HG02970 (cell line): ENCODE measurements at regions not wholly inside any gene's neighbourhood (a gene's known extent, or its start where the extent isn't known, plus 50 kb on each side); places are given as distances from the start of the nearest gene placed in this dataset.

Experiments
- ATAC-seq: cut with Tn5 transposase; IDR thresholded peaks from one replicate; pipeline ENCODE4 v1.9.1; 2021; ENCODE audit warnings: mild to moderate bottlenecking, moderate library complexity, moderate number of reproducible peaks; ENCODE audit not compliant: unreplicated experiment, low FRiP score

GRCh38 chr4:83831588-83831987, 295.7 kb downstream of the GPAT3 start:
- no peak for ATAC-seq

- no peak for ATAC-seq
Observed at GRCh38 chr4:83830138-83830888, 294.4 kb downstream of the GPAT3 start.

GRCh38 chr4:83828601-83829000, 292.7 kb downstream of the GPAT3 start:
- ATAC-seq = no peak

GRCh38 chr4:83821493-83821892, 285.6 kb downstream of the GPAT3 start:
- no peak for ATAC-seq

- no peak for ATAC-seq
Observed at GRCh38 chr4:83819582-83819981, 283.7 kb downstream of the GPAT3 start.

GRCh38 chr4:83810428-83810827, 274.5 kb downstream of the GPAT3 start:
- no peak for ATAC-seq

- ATAC-seq = no peak
Observed at GRCh38 chr4:83809581-83809980, 273.7 kb downstream of the GPAT3 start.

- ATAC-seq = no peak
Observed at GRCh38 chr4:83793481-83793880, 257.6 kb downstream of the GPAT3 start.

GRCh38 chr4:83785891-83786290, 250.0 kb downstream of the GPAT3 start:
- ATAC-seq = no peak

- no peak for ATAC-seq
Observed at GRCh38 chr4:83783215-83783614, 247.3 kb downstream of the GPAT3 start.

GRCh38 chr4:83782591-83782990, 246.7 kb downstream of the GPAT3 start:
- no peak for ATAC-seq

- no peak for ATAC-seq
Observed at GRCh38 chr4:83781434-83781833, 245.5 kb downstream of the GPAT3 start.

GRCh38 chr4:83780053-83780733, 244.3 kb downstream of the GPAT3 start:
- no peak for ATAC-seq

- no peak for ATAC-seq
Observed at GRCh38 chr4:83779103-83780052, 243.5 kb downstream of the GPAT3 start.

- ATAC-seq = no peak
Observed at GRCh38 chr4:83772685-83773084, 236.8 kb downstream of the GPAT3 start.

GRCh38 chr4:83771113-83771705, 235.3 kb downstream of the GPAT3 start:
- ATAC-seq = no peak

- no peak for ATAC-seq
Observed at GRCh38 chr4:83768146-83768545, 232.2 kb downstream of the GPAT3 start.

- no peak for ATAC-seq
Observed at GRCh38 chr4:83767067-83767466, 231.2 kb downstream of the GPAT3 start.

- no peak for ATAC-seq
Observed at GRCh38 chr4:83759611-83760010, 223.7 kb downstream of the GPAT3 start.

GRCh38 chr4:83758285-83758684, 222.4 kb downstream of the GPAT3 start:
- no peak for ATAC-seq
